HEK293T (cell line): ENCODE measurements at regions not wholly inside any gene's neighbourhood (a gene's known extent, or its start where the extent isn't known, plus 50 kb on each side); places are given as distances from the start of the nearest gene placed in this dataset.

Experiments
- BHLHE40 ChIP-seq: fragments of 450-650 bp; IDR thresholded peaks from 2 replicates; pipeline ENCODE4 v1.6.1; 2016; ENCODE audit warnings: mild to moderate bottlenecking, moderate library complexity, borderline replicate concordance
- L3MBTL2 ChIP-seq: fragments of 450-650 bp; conservative IDR thresholded peaks from 2 replicates; pipeline ENCODE4 v1.6.1; 2016; ENCODE audit warnings: mild to moderate bottlenecking
- LEF1 ChIP-seq: fragments of 450-650 bp; IDR thresholded peaks from 2 replicates; pipeline ENCODE4 v1.6.1; 2017; ENCODE audit warnings: mild to moderate bottlenecking, borderline replicate concordance
- ZNF384 ChIP-seq: fragments of 450-650 bp; IDR thresholded peaks from 2 replicates; pipeline ENCODE4 v1.6.1; 2016

DNA sequence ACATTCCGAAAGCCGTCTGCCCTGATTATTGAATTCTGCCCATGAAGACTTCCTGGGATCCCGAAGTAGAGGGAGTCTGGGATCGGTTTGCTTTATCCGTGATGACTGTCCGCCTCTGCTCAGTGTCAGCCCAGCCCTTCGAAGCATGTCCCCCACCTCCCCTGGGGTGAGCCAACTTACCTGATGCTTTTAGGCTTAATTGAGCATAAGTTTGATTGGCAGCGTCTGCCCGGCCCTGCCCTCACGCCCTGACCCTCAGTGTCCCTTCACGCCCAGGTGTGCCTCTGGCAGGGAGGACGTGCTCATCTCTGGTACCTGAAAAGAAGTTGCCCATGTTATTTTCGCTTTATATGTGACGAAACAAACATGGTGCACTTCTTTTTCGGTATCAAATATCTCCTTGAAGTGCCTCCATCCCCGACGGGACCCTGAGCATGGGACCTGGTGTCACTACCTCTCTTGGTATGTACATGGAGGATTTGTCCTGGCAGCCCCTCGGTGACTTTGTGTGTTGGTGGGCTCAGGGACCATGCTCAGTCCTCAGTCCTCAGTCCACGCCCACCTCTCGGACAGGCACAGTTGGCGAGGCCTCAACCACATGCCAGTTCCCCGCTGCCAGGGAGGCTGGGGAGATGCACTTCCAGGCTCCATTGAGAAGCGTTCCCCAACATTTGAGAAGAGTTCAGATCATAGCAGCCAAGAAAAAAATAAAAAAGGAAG lies 130.1 kb upstream of the RTL1 start:
- TF ChIP-seq ZNF384 (no peak), BHLHE40 (no peak), L3MBTL2 (no peak), LEF1 (no peak)
